Ramos (cell line): ENCODE measurements at regions not wholly inside any gene's neighbourhood (a gene's known extent, or its start where the extent isn't known, plus 50 kb on each side); places are given as distances from the start of the nearest gene placed in this dataset.

Experiments
- in situ Hi-C: fragments of 300-500 bp; cut with MboI; formaldehyde crosslinking; loops from one replicate; pipeline ENCODE4 v1.14.3; 2022; ENCODE audit warnings: low sequenced_read_pairs; ENCODE audit not compliant: unreplicated experiment

- in situ Hi-C loops: no loop called here
Observed at GRCh38 chr7:25279705-25280104, 51.4 kb upstream of the NPVF start.

- in situ Hi-C loops: no loop called here
Observed at GRCh38 chr7:25280181-25280580, 51.9 kb upstream of the NPVF start.

GRCh38 chr7:25282194-25282593 lies 53.9 kb upstream of the NPVF start:
- in situ Hi-C loops: no loop called here

GRCh38 chr7:25286756-25287155 lies 58.5 kb upstream of the NPVF start:
- in situ Hi-C loops: no loop called here

- in situ Hi-C loops: no loop called here
Observed at GRCh38 chr7:25287291-25287690, 59.0 kb upstream of the NPVF start.

GRCh38 chr7:25288556-25289307 lies 60.4 kb upstream of the NPVF start:
- in situ Hi-C loops: no loop called here

GRCh38 chr7:25289518-25289917 lies 61.2 kb upstream of the NPVF start:
- in situ Hi-C loops: no loop called here

GRCh38 chr7:25294624-25295023 lies 66.3 kb upstream of the NPVF start:
- in situ Hi-C loops: no loop called here

- in situ Hi-C loops: no loop called here
Observed at GRCh38 chr7:25295387-25295786, 67.1 kb upstream of the NPVF start.

GRCh38 chr7:25296086-25296485 lies 67.8 kb upstream of the NPVF start:
- in situ Hi-C loops: no loop called here

- in situ Hi-C loops: no loop called here
Observed at GRCh38 chr7:25297278-25297677, 69.0 kb upstream of the NPVF start.

GRCh38 chr7:25303281-25304181 lies 75.2 kb upstream of the NPVF start:
- in situ Hi-C loops: no loop called here

- in situ Hi-C loops: no loop called here
Observed at GRCh38 chr7:25304691-25305090, 76.4 kb upstream of the NPVF start.

GRCh38 chr7:25305831-25306230 lies 77.5 kb upstream of the NPVF start:
- in situ Hi-C loops: no loop called here

- in situ Hi-C loops: no loop called here
Observed at GRCh38 chr7:25307624-25308023, 79.3 kb upstream of the NPVF start.

GRCh38 chr7:25308246-25308645 lies 80.0 kb upstream of the NPVF start:
- in situ Hi-C loops: no loop called here

- in situ Hi-C loops: no loop called here
Observed at GRCh38 chr7:25308906-25309705, 80.8 kb upstream of the NPVF start.

- in situ Hi-C loops: no loop called here
Observed at GRCh38 chr7:25310896-25311295, 82.6 kb upstream of the NPVF start.

GRCh38 chr7:25311346-25311745 lies 83.1 kb upstream of the NPVF start:
- in situ Hi-C loops: no loop called here

- in situ Hi-C loops: no loop called here
Observed at GRCh38 chr7:25312968-25313367, 84.7 kb upstream of the NPVF start.

GRCh38 chr7:25313526-25313925 lies 85.2 kb upstream of the NPVF start:
- in situ Hi-C loops: no loop called here
